Fibroblast of the conjunctiva (primary cell): ENCODE measurements at regions not wholly inside any gene's neighbourhood (a gene's known extent, or its start where the extent isn't known, plus 50 kb on each side); places are given as distances from the start of the nearest gene placed in this dataset.
"Not testable (repeated sequence)": the region's sequence is repeated elsewhere in the genome, so short reads cannot be mapped to it uniquely, and the experiment has no call there.

Experiments
- DNase-seq: peaks from one replicate; pipeline ENCODE4 v3.0.0-alpha.2; 2010; ENCODE audit warnings: low read depth

GRCh38 chr13:50745542-50746115 is 97.9 kb downstream of the DLEU7 start:
- DNase-seq = no peak

DNA sequence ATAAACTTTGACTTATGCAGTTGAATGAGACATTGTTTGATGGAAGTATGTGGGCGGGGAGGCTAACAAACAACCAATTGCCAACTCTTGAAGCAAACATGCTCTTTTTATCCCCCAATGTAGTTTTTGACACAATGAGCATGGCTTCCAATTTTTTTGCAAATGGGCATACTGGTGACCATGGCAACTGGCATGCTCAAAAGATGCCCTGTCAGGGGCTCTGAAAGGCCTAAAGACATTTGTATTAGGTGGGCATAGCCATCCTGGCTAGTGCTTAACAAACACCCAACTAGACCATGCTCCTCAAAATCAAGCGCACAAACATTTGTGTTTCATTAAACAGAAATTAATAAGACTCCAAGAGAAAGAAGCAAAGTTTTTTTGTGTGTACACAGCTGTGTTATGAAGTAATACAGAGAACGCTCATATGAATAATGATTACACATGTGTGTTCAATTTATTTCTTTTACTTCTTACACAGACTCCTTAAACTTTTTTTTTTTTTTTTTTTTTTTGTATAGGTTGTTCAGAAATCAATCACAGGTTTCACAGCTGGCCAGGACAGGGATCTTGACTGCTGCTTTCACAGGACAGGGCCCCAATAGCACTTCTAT is 95.6 kb downstream of the DLEU7 start:
- no peak for DNase-seq

DNA sequence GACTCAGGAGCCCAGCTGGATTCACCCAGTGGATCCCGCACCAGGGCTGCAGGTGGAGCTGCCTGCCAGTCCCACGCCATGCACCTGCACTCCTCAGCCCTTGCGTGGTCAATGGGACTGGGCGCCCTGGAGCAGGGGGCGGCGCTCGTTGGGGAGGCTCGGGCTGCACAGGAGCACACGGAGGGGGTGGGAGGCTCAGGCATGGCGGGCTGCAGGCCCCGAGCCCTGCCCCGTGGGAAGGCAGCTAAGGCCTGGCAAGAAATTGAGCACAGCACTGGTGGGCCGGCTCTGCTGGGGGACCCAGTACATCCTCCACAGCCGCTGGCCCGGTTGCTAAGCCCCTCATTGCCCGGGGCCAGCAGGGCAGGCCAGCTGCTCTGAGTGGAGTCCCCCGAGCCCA is 90.3 kb downstream of the DLEU7 start:
- DNase-seq = not testable (repeated sequence)

DNA sequence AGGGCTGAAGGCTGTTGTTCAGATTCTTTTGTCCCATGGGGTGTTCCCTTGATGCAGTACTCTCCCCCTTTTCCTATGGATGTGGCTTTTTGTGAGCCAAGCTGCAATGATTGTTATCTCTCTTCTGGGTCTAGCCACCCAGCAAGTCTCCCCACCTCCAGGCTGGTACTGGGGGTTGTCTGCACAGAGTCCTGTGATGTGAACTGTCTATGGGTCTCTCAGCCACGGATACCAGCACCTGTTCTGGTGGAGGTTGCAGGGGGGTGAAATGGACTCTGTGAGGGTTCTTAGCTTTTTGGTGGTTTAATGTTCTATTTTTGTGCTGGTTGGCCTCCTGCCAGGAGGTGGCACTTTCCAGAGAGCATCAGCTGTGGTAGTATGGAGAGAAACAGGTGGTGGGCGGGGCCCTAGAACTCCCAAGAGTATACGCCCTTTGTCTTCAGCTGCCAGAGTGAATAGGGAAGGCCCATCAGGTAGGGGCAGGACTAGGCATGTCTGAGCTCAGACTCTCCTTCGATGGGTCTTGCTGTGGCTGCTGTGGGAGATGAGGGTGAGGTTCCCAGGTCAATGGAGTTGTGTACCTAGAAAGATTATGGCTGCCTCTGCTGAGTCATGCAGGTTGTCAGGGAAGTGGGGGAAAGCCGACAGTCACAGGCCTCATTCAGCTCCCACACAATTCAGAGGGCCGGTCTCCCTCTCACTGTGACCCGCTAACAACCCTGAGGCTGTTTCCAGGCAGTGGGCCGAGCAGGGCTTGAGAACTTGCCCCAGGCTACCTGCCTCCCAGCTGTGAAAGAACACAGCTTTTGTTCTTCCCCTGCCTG is 87.4 kb downstream of the DLEU7 start:
- not testable (repeated sequence) for DNase-seq

DNA sequence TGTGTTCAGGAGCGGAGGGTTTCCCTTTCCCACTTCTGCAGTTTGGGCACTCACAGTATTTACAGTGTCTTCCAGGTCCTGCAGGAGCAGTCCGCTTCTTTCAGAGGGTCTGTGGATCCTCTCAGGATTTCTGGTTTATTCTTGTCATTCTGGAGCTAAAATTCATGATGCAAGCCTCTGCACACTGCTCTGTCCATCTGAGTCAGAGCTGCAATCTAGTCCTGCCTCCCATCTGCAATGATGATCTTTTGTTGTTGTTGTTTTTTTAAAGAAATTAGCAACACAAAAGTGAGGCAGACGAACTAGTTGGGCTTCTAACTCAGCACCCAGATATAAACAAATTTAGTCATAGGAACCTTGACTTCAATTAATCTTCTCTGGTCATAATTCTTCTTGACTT is 86.5 kb downstream of the DLEU7 start:
- no peak for DNase-seq

DNA sequence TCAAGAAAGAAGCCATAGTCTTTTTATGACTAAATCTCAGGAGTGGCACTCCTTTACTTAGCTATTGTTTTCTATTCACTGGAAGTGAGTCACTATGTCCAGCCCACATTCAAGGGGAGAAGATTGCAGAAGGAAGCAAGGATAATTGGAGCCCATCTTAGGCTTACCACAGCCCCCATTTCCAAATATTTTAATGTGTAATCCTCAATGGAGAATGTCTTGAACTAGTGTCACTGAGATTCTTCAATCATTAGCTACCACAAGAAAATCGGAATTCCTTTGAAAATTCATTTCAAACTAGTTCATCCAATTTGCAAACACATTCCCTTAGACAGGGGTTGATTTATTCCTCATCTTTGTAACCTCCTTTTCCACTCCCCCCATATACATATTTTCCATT is 84.7 kb downstream of the DLEU7 start:
- DNase-seq = no peak

- no peak for DNase-seq
Measured at GRCh38 chr13:50760751-50761150, 82.7 kb downstream of the DLEU7 start.

- no peak for DNase-seq
Measured at GRCh38 chr13:50761406-50761805, 82.1 kb downstream of the DLEU7 start.

GRCh38 chr13:50762969-50763567 is 80.4 kb downstream of the DLEU7 start:
- no peak for DNase-seq

DNA sequence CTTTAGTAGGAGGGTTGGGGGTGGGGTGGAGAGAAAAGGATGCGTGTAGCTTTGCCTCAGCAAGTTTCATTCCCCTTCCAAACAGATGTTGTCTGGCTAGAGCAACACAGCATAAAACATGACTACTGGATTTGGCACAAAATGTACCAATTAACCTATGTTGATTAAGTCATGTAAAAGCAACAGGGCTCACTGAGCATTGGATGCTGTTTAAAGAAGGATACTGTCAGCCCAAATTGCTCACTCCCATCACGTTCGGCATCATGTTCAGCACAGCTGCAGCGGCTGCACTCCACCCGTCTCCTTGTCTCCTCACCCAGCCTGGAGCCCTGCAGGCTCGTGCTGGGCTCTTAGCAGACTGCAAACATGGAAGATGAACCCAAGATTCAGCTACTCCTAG is 77.5 kb downstream of the DLEU7 start:
- DNase-seq = no peak

- no peak for DNase-seq
Measured at GRCh38 chr13:50766695-50767094, 76.8 kb downstream of the DLEU7 start.

DNA sequence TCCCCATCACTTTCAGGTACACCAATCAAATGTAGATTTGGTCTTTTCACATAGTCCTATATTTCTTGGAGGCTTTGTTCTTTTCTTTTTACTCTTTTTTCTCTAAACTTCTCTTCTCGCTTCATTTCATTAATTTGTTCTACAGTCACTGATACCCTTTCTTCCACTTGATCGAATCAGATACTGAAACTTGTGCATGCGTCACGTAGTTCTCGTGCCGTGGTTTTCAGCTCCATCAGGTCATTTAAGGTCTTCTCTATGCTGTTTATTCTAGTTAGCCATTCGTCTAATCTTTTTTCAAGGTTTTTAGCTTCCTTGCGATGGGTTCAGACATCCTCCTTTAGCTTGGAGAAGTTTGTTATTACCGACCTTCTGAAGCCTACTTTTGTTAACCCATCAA is 70.6 kb downstream of the DLEU7 start:
- not testable (repeated sequence) for DNase-seq
